Tibial nerve (tissue), 4 donors: ENCODE measurements at regions not wholly inside any gene's neighbourhood (a gene's known extent, or its start where the extent isn't known, plus 50 kb on each side); places are given as distances from the start of the nearest gene placed in this dataset.

ENCODE experiments used
- CTCF ChIP-seq, 5 experiments: fragments of 200-600 bp in 3 of 5; fragments of 450-650 bp in 2 of 5; sonication (generic) in 3 of 5; IDR thresholded peaks; one replicate each; pipeline ENCODE4 v1.5.1; 2016 to 2019; ENCODE audit warnings: antibody characterized with exemption in 5 of 5, mild to moderate bottlenecking in 3 of 5, moderate library complexity in 2 of 5
- EP300 ChIP-seq, 2 donors: sonication (generic); formaldehyde crosslinking; IDR thresholded peaks; one replicate each; pipeline ENCODE4 v1.6.1; 2017; ENCODE audit warnings: antibody characterized with exemption in 2 of 2, mild to moderate bottlenecking in 1 of 2
- POLR2A ChIP-seq, 2 donors: fragments of 450-650 bp; IDR thresholded peaks; one replicate each; pipeline ENCODE4 v1.6.1; 2017; ENCODE audit warnings: antibody characterized with exemption in 2 of 2, mild to moderate bottlenecking in 2 of 2, moderate library complexity in 2 of 2

- TF ChIP-seq POLR2A (IDR thresholded peaks at IDR 0.05) = no peak
- no peak for TF ChIP-seq EP300 (IDR thresholded peaks at IDR 0.05)
- no peak for TF ChIP-seq CTCF (IDR thresholded peaks at IDR 0.05)
Observed at GRCh38 chr14:58850011-58850410, 212.2 kb downstream of the DACT1 start.
